Inferior parietal cortex (tissue), 1 donor: ENCODE measurements at regions not wholly inside any gene's neighbourhood (a gene's known extent, or its start where the extent isn't known, plus 50 kb on each side); places are given as distances from the start of the nearest gene placed in this dataset.
"Not testable (repeated sequence)": the region's sequence is repeated elsewhere in the genome, so short reads cannot be mapped to it uniquely, and the experiment has no call there.

Source experiments
- DNase-seq: peaks from one replicate; pipeline ENCODE4 v3.0.0-alpha.2; 2016; ENCODE audit errors: extremely low spot score

DNA sequence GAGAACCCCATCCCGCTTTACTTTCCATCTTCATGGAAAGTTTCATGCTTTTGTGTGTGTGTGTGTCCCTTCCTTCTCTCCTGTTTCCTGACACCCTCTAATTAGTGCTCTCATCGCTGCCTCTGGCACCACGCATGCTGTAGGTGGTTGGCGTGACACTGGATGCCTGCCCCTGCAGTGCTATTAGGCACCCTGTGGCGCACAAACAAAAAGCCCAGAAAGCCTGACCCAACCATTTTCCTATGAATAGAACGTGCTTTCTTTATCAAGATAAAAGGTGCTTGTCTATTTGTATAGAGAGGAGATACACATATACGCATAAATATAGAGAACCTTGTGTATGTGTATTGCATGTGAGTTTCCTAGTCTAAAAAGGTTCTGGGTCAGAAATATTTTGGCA lies 120.8 kb upstream of the CDCA7L start:
- DNase-seq = no peak

DNA sequence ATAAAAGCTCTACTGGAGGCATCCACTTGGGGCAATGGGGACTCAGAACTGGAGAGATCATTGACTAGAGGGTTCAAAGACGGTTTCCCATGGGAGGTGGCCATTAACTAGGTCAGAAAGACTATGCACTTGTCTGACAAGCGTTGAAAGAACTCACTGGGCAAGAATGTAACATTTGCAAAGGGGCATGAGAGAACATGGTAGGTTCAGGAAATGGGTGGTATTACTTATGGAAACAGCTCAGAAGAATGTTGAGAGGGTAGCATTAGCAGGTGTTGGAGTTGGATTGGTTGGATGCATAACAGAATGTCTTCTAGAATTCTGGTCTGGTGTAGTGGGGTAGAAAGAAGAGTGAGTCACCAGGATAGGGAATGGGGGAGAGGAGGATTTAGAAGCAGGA lies 119.1 kb upstream of the CDCA7L start:
- DNase-seq = no peak

DNA sequence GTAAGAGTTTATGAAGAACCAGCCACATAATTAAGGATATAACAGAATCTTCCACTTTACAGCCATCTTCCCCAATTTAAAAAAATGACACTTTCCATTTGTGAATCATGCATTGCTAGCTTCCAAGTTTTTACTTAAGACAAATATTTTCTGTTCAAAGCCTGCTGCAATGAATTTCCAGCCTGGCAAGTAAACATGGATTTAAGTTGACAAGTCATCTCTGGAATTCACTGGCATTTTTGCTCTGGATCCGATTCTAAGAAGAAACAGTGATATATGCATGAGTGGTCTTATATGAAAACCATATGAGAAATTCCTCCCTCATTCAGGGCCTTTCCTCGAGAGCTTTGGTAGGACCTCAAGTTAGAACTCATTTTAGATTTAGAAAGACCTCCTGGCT lies 116.1 kb upstream of the CDCA7L start:
- DNase-seq = no peak

DNA sequence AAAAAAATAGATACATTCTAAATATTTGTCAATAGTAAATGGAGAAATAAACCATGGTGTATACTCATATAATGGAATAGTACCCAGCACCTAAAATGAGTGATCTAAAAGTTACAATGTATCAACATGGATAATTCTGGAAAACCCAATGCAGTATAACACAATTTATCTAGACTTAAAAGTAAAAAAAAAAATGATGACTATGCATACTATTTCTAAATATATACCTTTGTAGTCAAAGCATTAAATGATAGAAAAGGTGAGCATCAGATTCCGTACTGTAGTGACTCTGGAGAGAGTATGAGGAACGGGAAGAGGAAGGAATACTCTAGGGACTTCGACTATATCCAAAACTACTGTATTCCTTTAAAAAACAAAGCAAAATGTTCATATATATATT lies 115.2 kb upstream of the CDCA7L start:
- DNase-seq = no peak

DNA sequence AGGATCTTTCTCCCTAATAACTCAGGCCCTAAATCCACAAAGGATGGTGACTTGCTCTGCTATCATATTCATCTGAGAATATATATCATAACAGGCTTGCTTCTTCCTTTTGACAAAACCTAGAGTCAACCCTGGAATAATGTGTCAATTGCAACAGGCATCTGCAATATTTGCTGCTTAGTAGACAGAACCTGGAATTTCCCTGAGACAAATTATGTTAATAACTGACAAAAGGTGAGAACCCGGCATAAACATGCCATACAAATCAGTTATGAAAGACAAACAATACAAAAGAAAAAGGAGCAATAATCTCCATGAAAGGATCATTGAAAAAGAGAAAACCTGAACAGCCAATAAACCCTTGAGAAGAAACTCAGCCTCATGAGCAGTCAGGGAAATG lies 114.5 kb upstream of the CDCA7L start:
- DNase-seq = no peak

DNA sequence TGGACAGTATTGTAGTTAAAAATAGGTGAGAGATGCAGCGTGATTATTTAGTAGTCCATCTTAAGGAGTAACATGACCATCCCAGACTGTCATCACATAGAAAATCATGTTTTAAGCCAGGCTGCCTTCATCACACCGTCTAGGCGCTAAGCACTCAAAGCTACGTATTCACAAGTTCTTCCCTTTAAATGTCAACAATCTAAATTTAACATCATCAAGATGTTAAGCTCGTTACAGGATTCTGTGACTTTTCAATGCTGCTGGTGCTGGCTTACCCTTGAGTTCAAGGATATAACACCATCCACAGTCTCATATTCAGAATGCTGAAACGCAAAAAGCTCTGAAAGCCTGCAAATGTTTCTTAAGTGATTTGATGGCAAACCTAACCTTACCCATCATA lies 109.5 kb upstream of the CDCA7L start:
- DNase-seq = no peak

DNA sequence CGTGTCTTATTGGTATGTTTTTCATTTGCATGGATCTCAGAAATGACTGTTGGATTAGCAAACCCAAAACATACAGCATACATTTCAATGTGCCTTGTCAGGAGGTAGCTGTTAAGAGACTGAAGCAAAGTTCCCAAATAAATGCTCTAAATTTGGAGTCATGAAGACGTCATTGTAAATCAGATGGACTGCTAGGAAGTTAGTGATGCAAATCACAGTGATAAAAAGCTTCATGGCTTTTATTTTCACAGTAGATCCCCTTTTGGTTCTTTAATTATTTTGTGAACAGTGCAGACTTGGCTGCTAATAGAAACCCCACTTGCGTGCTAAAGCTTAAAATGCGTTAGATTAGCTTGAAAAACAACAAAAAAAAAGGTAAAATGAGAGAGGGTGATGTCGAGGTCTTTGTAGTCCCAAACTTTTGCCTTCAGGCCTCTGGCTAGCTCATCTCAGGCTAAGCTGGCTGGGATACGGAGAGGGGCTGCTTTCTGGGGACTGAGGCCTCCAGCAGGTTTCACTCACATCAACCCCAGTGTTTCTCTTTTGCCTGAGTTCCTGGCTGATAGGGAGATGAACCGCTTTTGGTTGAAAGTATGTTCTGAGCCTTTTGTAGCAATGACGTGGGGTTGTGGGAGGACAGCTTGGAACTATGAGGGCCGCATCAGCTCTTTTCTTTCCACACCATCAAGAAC lies 107.1 kb upstream of the CDCA7L start:
- DNase-seq = no peak

DNA sequence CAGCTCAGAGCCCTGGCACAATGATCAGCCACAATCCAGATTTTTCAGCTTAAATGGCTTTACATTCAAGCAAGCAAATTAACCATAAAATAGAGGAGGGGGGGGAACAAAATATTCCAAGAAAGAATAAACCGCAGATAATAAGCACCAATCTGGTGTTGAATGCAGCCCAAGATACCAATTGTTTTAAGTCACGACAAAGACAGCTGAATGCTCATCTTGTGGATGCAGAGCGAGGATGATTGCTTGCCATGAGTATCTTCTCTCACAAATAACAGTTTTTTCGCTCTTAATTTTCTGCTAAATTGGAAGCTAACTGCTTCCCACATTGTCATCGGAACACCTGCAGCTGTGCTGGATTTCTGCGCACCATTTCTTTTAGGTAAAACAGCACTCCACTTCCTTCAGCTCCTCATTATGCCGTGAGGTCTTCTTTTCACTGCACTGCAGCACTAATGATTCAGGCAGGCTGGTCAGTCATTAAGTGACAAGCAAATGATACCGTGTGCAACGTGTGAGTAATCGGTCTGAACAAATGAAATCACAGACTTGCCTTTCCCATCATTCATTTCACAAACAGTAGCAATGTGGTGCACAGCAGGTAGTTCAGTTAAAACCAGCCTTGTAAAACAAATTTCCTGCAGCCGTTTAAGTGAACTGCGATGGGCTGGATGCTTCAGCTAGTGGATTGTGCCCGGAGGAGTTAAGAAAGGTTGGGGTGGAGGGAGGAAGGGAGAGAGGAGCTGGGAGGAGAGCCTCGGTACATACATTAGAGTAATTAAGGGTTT lies 106.4 kb upstream of the CDCA7L start:
- no peak for DNase-seq

DNA sequence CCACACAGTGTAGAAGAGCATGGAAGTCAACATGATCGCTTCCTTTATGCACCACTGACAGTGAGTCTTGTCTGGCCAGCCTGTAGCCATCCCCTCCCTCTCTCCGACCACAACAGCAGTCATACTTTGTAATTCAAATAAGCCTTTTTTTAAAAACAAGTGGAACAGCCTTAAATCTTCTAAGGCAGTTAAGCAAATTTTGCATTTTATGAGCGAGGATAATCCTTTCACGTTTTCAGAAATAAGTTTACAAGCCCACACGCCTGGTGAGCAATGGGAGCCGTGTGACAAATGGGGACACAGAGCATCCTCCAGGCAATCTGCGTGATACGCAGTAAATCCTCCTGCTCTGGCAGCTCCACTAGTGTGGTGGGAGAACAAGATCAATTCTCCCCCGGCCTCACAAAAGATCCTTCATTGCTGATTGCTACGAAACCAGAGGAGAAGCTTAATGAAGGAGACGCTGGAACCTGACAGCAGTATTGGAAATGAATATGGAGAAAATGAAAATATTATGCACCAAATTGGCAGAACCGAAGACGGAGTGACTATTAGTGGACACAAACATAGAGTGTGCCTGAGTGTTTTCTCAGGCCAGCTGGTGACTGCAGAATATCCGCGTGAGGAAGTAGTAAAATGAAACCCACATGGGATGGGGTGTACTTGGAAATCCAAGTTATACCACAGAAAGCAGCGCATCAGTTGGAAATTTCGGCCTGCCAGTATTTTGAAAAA lies 104.2 kb upstream of the CDCA7L start:
- DNase-seq = no peak

DNA sequence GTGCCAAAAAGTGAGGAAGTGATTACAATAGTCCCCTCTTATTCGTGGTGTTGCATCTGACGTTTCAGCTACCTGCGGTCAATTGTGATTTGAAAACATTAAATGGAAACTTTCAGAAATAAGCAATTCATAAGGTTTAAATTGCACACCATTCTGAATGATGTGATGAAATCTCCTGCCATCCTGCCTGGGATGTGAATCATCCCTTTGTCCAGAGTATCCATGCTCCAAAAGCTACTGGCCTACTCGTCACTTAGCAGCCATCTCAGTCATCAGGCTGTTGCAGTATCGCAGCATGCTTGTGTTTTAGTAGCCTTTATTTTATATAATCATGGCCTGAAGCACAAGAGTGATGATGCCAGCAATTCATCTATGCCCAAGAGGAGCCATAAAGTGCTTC lies 97.7 kb upstream of the CDCA7L start:
- DNase-seq = no peak

DNA sequence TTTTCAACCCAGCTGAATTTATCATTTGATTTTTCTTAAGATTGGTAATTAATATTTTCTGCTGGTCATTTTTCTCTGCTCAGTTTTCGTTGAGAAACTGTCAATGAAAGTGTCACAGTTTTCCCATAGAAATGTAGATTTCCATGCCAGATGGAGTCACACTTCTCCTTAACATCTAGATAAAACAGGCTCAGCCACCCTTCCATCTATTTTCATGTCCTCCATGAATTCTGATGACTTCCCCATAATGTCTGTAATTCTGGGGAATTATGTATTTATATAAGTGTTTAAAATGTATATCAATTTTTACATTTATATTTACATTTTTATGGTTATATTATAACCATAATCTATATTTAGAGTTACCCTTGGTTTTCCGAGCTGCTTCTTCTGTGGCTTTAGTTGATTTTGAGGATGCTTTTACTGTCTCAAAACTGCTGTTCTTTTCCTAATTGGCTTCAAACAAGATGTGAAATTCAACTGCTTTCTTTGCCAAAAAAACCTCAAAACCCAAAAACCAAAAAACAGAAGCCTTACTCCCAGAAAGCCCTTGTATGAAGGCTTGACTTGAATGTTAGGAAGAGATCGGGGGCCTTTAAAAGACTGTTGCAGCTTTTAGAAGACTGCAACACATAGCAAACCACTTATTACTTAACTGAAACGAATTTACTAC lies 95.4 kb upstream of the CDCA7L start:
- DNase-seq = no peak

DNA sequence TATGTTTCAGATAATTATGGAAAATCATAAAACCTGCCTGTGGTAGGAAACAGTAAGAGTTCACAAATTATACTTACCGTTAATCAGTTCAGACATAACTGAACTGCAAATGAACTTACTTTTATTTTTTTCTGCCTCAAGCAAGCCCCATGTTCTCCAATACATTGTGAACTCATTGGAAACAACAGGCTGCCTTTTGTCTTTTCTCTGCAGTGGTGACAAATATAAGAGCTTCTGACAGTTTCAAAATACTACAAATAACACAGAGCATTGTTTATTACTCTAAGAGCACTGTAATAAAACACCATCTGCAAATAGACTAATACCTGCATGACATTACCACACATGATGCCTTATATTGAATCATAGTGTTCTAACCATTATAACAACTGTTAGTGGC lies 94.0 kb upstream of the CDCA7L start:
- no peak for DNase-seq

DNA sequence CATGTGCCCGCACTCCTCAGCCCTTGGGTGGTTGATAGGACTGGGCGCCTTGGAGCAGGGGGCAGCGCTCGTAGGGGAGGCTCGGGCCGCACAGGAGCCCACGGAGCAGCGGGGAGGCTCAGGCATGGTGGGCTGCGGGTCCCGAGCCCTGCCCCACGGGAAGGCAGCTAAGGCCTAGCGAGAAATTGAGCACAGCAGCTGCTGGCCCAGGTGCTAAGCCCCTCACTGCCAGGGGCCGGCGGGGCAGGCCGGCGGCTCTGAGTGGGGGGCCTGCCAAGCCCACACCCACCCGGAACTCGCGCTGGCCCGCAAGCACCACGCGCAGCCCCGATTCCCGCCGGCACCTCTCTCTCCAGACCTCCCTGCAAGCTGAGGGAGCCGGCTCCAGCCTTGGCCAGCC lies 86.7 kb upstream of the CDCA7L start:
- not testable (repeated sequence) for DNase-seq

DNA sequence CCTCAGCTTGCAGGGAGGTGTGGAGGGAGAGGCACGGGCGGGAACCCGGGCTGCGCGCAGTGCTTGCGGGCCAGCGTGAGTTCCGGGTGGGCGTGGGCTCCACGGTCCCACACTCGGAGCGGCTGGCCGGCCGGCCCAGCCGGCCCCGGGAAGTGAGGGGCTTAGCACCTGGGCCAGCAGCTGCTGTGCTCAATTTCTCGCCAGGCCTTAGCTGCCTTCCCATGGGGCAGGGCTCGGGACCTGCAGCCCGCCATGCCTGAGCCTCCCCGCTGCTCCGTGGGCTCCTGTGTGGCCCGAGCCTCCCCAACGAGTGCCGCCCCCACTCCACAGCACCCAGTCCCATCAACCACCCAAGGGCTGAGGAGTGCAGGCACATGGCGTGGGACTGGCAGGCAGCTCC lies 83.0 kb upstream of the CDCA7L start:
- DNase-seq = not testable (repeated sequence)

DNA sequence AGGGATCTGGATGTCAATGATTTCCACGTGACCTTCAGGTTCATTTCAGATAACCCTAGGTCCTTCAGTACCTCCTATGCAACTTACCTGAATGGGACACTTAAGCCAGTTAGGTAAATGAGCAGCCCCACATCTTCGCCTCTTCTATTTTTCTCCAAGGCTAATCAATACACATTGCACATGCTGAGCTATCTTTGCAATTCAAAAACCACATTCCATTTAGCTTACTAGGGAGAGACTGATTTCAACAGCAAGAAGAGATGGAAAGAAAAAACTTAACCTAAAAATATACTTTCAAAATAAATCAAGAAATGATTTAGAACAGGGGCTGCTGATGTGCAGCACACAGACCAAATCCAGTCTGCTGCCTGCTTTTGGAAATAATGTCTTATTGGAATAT lies 81.8 kb upstream of the CDCA7L start:
- no peak for DNase-seq

DNA sequence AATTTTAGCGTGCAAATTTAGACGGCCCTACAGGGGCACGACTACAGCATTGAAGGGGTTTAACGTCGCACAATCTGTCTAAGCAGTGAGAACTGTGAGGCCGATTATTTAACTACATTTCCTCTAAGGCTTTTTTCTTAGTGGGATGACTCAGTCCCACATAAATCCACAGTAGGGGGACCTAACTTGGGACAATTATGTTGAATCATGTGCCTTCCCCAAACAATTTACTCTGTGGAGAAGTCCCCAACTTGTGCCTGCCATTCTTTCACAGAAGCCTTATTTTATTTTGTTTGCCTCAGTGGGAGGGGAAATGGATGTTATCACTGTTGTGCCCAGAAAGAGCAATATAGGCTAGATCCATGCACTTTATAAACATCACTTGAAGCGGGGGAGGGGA lies 80.3 kb upstream of the CDCA7L start:
- DNase-seq = no peak

DNA sequence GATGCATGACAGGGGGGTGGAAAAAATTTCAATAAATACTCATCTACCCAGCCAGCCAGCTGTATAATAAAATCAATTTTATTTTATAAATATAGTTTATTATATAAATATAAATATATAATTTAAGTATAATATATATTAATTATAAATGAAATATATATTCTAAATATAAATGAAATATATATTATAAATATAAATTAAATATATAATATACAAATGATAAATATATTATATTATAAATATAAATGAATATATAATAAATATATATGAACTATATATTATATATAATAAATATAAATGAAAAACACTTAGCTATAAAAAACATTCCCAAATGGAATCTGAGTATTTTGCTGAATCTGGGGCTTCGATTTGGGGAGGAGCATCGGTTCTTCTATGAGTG lies 79.4 kb upstream of the CDCA7L start:
- DNase-seq = no peak

DNA sequence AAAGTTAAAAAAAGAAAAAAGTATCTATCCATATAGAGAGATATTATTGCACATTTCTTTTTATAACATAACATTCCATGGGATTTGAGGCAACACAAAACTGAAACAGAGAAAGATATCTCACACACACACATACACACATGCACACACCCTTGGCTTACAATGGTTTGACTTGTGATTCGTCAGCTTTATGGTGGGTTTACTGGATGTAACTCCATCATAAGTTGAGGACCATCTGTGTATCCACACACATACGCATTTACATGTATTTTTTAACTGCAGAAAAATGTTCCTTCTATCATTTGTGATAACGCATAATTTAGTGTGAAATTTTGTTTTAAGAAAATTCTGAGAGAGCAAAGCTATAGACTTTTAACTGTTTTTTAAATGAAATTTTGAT lies 74.2 kb upstream of the CDCA7L start:
- no peak for DNase-seq

DNA sequence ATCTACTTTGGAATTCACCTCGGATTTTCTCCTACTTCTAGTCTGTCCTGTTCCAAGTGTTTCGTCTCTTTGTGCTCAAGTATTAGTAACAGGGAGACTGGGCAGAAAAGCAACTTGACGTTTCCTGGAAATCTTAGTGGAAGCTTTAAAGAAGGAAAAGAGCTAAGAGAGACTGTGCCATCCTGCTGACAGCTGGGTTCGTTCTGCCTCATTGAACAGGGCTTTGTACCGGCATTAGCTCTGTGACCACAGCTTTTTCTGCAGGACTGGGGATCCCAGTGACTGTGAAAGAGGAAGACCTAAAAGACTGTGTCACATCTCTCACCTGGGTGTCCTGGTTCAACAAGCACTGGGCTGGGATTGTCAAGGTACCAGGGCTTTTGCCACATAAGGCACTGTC lies 70.8 kb upstream of the CDCA7L start:
- no peak for DNase-seq

DNA sequence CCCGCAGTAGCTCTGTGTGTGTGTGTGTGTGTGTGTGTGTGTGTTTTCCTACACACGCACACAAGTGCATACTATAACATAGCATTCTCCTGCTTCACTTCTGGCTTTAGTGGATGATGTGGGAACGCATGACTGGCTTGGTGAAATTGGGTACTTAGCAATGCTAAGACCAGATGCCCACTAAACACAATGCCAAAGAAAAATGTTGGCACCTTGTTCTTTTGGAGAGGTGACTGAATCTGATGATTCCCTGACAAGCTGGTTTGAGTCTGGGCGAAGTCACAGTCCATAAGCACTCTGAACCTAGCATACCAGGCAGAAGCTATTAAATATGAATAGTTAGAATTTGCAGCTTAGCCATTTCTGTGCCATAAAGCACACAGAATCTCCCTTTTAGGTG lies 68.0 kb upstream of the CDCA7L start:
- DNase-seq = no peak

DNA sequence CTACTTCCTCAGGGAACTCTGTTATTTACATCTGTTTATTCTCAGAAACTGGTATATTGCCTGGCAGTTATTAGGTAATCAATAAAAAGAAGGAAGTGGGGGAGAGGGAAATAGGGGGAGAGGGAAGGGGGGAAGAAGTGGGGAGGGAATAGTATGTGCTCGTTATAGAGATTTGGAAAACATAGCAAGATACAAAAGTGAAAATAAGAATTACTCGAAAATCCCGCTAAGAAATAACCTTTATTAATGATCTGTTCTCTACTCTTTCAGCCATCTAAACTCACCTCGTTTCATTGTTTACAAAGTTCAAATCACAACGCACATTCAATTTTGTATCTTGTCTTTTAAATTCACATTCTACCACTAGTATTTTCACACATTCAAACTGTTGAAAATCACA lies 63.0 kb upstream of the CDCA7L start:
- DNase-seq = no peak

DNA sequence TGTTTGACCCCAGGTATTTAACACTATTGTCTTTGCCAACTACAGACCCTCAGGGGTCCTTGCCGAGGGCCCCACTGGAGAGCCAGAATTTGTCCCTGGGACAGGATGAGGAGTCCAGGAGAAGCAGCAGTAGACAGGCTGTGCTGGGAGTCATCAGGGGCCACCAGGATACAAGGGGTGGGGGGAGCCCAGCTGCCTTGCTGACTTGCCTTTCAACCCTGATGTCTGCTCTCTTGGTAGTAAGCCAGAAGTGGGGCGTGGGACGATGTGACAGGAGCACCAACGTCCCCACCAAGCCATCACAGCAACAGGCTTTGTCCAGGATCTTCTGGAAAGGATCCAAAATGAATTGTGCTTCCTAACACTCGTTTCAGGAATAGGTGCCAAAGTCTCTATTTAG lies 62.4 kb upstream of the CDCA7L start:
- no peak for DNase-seq
